Right atrium auricular region (tissue), 2 donors: ENCODE measurements at regions not wholly inside any gene's neighbourhood (a gene's known extent, or its start where the extent isn't known, plus 50 kb on each side); places are given as distances from the start of the nearest gene placed in this dataset.
"Not testable (repeated sequence)": the region's sequence is repeated elsewhere in the genome, so short reads cannot be mapped to it uniquely, and the experiment has no call there.

Experiments used
- DNase-seq: peaks from one replicate; pipeline ENCODE4 v3.0.0-alpha.2; 2019; ENCODE audit warnings: low spot score
- H3K27ac ChIP-seq, 2 donors: fragments of 200-600 bp; sonication (generic); 1 replicate in 1 of 2; 2 replicates in 1 of 2; pipeline ENCODE4 v1.5.1; 2016 to 2019
- H3K27me3 ChIP-seq, 2 donors: fragments of 200-600 bp; sonication (generic); one replicate each; pipeline versions ENCODE4 v1.5.1 to v1.6.0; 2017 to 2019
- H3K36me3 ChIP-seq: fragments of 200-600 bp; sonication (generic); one replicate; pipeline ENCODE4 v1.5.1; 2016
- H3K4me1 ChIP-seq, 2 donors: fragments of 200-600 bp; sonication (generic); one replicate each; pipeline versions ENCODE4 v1.5.1 to v1.6.0; 2017 to 2019
- H3K4me3 ChIP-seq, 2 donors: fragments of 200-600 bp; sonication (generic); 1 replicate in 1 of 2; 2 replicates in 1 of 2; pipeline ENCODE4 v1.5.1; 2017 to 2019; ENCODE audit warnings: mild to moderate bottlenecking in 1 of 2, moderate library complexity in 1 of 2
- H3K9me3 ChIP-seq, 2 donors: fragments of 200-600 bp; sonication (generic); one replicate each; pipeline ENCODE4 v1.5.1; 2019
- CTCF ChIP-seq, 2 donors: fragments of 200-600 bp; sonication (generic); IDR thresholded peaks; one replicate each; pipeline ENCODE4 v1.5.1; 2019; ENCODE audit warnings: antibody characterized with exemption in 2 of 2

GRCh38 chr2:172313715-172314341, 113.6 kb upstream of the ITGA6 start:
- Histone ChIP-seq H3K36me3 (no peaks in the 10 kb centered on the region), H3K9me3 (no peaks in the 10 kb centered on the region), H3K4me1 (peaks cover 0 to 11% of the 10 kb centered on the region in 2 donors), H3K27me3 (no peaks in the 10 kb centered on the region), H3K4me3 (no peak overlapping the region), H3K27ac (no peak overlapping the region)
- no peak for DNase-seq
- no peak for TF ChIP-seq CTCF (IDR thresholded peaks at IDR 0.05)

GRCh38 chr2:172315070-172315469, 112.3 kb upstream of the ITGA6 start:
- H3K36me3 ChIP-seq, H3K4me3 ChIP-seq, H3K9me3 ChIP-seq, H3K27me3 ChIP-seq, DNase-seq, H3K27ac ChIP-seq: not testable (repeated sequence)
- H3K4me1 ChIP-seq: peaks cover 0 to 11% of the 10 kb centered on the region in 2 donors

GRCh38 chr2:172322049-172322448, 105.3 kb upstream of the ITGA6 start:
- no peak for TF ChIP-seq CTCF (IDR thresholded peaks at IDR 0.05)
- no peak overlapping the region for H3K4me3 ChIP-seq

GRCh38 chr2:172323256-172323655, 104.1 kb upstream of the ITGA6 start:
- DNase-seq: peak; percentile 43
- H3K4me1 ChIP-seq: no peaks in the 10 kb centered on the region
- H3K36me3 ChIP-seq: no peaks in the 10 kb centered on the region
- no peaks in the 10 kb centered on the region for H3K9me3 ChIP-seq
- no peak overlapping the region for H3K27ac ChIP-seq
- no peak overlapping the region for H3K4me3 ChIP-seq
- TF ChIP-seq CTCF (IDR thresholded peaks at IDR 0.05): no peak
- no peaks in the 10 kb centered on the region for H3K27me3 ChIP-seq

More at GRCh38 chr2:172322049-172322448, 105.3 kb upstream of the ITGA6 start:
- Histone ChIP-seq H3K4me1 (no peaks in the 10 kb centered on the region), H3K36me3 (no peaks in the 10 kb centered on the region), H3K27me3 (no peaks in the 10 kb centered on the region), H3K27ac (no peak overlapping the region), H3K9me3 (no peaks in the 10 kb centered on the region)
- peak; percentile 9 for DNase-seq

- Histone ChIP-seq H3K27ac (no peak overlapping the region), H3K4me1 (no peaks in the 10 kb centered on the region), H3K36me3 (no peaks in the 10 kb centered on the region), H3K4me3 (no peak overlapping the region), H3K9me3 (no peaks in the 10 kb centered on the region), H3K27me3 (no peaks in the 10 kb centered on the region)
- peak; percentile 40 for DNase-seq
- TF ChIP-seq CTCF (IDR thresholded peaks at IDR 0.05): no peak
These were observed 103.4 kb upstream of the ITGA6 start for GRCh38 chr2:172323861-172324597.

- H3K27ac ChIP-seq: no peak overlapping the region
- H3K4me1 ChIP-seq: peaks cover 0 to 14% of the 10 kb centered on the region in 2 donors
- no peaks in the 10 kb centered on the region for H3K27me3 ChIP-seq
- no peaks in the 10 kb centered on the region for H3K9me3 ChIP-seq
- H3K4me3 ChIP-seq: no peak overlapping the region
- no peak for TF ChIP-seq CTCF (IDR thresholded peaks at IDR 0.05)
- H3K36me3 ChIP-seq: no peaks in the 10 kb centered on the region
- DNase-seq: no peak
These were observed 101.2 kb upstream of the ITGA6 start for GRCh38 chr2:172326211-172326509.
